H1 (cell line): ENCODE measurements at regions not wholly inside any gene's neighbourhood (a gene's known extent, or its start where the extent isn't known, plus 50 kb on each side); places are given as distances from the start of the nearest gene placed in this dataset.

Experiments
- CEBPB ChIP-seq: IDR thresholded peaks from 2 replicates; pipeline ENCODE4 v1.6.1; 2012; ENCODE audit warnings: low read depth, low read length
- HDAC2 ChIP-seq, 2 experiments: fragments of 300-600 bp in 1 of 2; sonication (generic) in 1 of 2; IDR thresholded peaks; 2 replicates each; pipeline ENCODE4 v1.6.1; 2011 to 2012; ENCODE audit warnings: low read depth in 2 of 2, low read length in 2 of 2, mild to moderate bottlenecking in 2 of 2, moderate library complexity in 2 of 2, borderline replicate concordance in 1 of 2, inconsistent platforms in 1 of 2
- PHF8 ChIP-seq: fragments of 200-600 bp; sonication (generic); conservative IDR thresholded peaks from 2 replicates; pipeline ENCODE4 v1.7.1; 2012; ENCODE audit warnings: low read depth, mild to moderate bottlenecking, inconsistent platforms, low read length, moderate library complexity
- SP4 ChIP-seq: IDR thresholded peaks from 2 replicates; pipeline ENCODE4 v1.6.1; 2012; ENCODE audit warnings: low read length, inconsistent platforms
- SUZ12 ChIP-seq: fragments of 200-600 bp; sonication (generic); IDR thresholded peaks from 2 replicates; pipeline ENCODE4 v1.6.1; 2012; ENCODE audit warnings: mild to moderate bottlenecking, inconsistent platforms, low read length, moderate library complexity, mixed read lengths
- TF ChIP-seq, protein P1 (sequence below): IDR thresholded peaks from 2 replicates; pipeline ENCODE4 v1.6.1; 2012; ENCODE audit warnings: low read length, inconsistent platforms

DNA sequence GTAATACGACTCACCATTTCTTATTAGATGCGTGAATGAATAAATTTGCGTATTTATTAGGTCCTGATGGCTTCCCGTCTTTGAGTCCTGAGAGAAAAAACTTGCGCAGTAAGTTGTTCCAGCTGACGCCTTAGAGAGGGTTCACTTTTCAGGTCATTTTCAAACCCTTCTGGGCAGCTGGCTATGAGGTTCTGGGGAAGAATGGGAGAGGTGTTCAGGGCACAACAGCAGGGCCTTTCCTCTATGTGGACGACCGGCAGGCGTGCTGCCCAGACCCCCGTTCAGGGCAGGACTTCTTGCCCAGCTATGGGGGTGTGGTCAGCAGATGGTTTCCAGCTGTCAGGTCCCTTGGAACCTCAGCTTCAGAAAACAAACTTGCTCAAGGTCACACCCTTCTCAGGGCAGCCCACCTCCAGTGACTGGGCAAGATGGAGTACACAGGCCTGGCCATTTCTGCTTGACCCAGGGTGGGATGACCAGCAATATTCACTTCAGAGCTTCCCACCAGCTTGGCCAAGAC lies 61.1 kb upstream of the TNP1 start (continued):
- TF ChIP-seq HDAC2 (IDR thresholded peaks at IDR 0.05; ENCODE audit: borderline replicate concordance in 1 of 2, low read depth in 2 of 2, low read length in 2 of 2), result no peak
- TF ChIP-seq SP4, result no peak
- TF ChIP-seq, protein P1, sequence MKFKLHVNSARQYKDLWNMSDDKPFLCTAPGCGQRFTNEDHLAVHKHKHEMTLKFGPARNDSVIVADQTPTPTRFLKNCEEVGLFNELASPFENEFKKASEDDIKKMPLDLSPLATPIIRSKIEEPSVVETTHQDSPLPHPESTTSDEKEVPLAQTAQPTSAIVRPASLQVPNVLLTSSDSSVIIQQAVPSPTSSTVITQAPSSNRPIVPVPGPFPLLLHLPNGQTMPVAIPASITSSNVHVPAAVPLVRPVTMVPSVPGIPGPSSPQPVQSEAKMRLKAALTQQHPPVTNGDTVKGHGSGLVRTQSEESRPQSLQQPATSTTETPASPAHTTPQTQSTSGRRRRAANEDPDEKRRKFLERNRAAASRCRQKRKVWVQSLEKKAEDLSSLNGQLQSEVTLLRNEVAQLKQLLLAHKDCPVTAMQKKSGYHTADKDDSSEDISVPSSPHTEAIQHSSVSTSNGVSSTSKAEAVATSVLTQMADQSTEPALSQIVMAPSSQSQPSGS, result no peak
- no peak for TF ChIP-seq CEBPB
- TF ChIP-seq PHF8, result no peak
- TF ChIP-seq SUZ12, result no peak
